ENCODE measurements at regions not wholly inside any gene's neighbourhood (a gene's known extent, or its start where the extent isn't known, plus 50 kb on each side); places are given as distances from the start of the nearest gene placed in this dataset.

GRCh38 chr2:126748188-126748760 is 92.3 kb downstream of the GYPC start:
- TF ChIP-seq CTCF (IDR thresholded peaks at IDR 0.05) (no peak), POLR2A (IDR thresholded peaks at IDR 0.05) (no peak), EP300 (IDR thresholded peaks at IDR 0.05) (no peak)
- WGBS, 3 donors: 81 to 90% (median 85%) methylated on average over 4 of the region's 4 CpGs
- DNase-seq: no peak
- H3K27ac ChIP-seq: no peak overlapping the region
- no peaks in the 10 kb centered on the region for H3K27me3 ChIP-seq
- no peaks in the 10 kb centered on the region for H3K4me1 ChIP-seq (ENCODE audit: insufficient read depth)
- no peaks in the 10 kb centered on the region for H3K9me3 ChIP-seq
- intact Hi-C loops (cut with DNase I): no loop called here
- no peaks in the 10 kb centered on the region for H3K36me3 ChIP-seq
- no peak overlapping the region for H3K4me3 ChIP-seq

GRCh38 chr2:126748929-126749518 is 93.1 kb downstream of the GYPC start:
- 82 to 92% (median 87%) methylated on average over 9 of the region's 9 CpGs for WGBS, 3 donors
- Histone ChIP-seq H3K4me3 (no peak overlapping the region), H3K9me3 (no peaks in the 10 kb centered on the region), H3K27ac (no peak overlapping the region), H3K4me1 (ENCODE audit: insufficient read depth) (no peaks in the 10 kb centered on the region), H3K36me3 (no peaks in the 10 kb centered on the region), H3K27me3 (no peaks in the 10 kb centered on the region)
- TF ChIP-seq EP300 (IDR thresholded peaks at IDR 0.05): no peak
- no peak for TF ChIP-seq POLR2A (IDR thresholded peaks at IDR 0.05)
- no peak for TF ChIP-seq CTCF (IDR thresholded peaks at IDR 0.05)
- DNase-seq: no peak
- intact Hi-C loops (cut with DNase I): no loop called here

- intact Hi-C loops (cut with DNase I): no loop called here
- no peaks in the 10 kb centered on the region for H3K27me3 ChIP-seq
- no peak for DNase-seq
- H3K36me3 ChIP-seq: no peaks in the 10 kb centered on the region
- no peak overlapping the region for H3K4me3 ChIP-seq
- H3K27ac ChIP-seq: no peak overlapping the region
- no peaks in the 10 kb centered on the region for H3K4me1 ChIP-seq (ENCODE audit: insufficient read depth)
- no peaks in the 10 kb centered on the region for H3K9me3 ChIP-seq
- WGBS, 3 donors: 38 to 65% (median 54%) methylated on average over 1 of the region's 1 CpG
- TF ChIP-seq POLR2A (IDR thresholded peaks at IDR 0.05) (no peak), CTCF (IDR thresholded peaks at IDR 0.05) (no peak), EP300 (IDR thresholded peaks at IDR 0.05) (no peak)
These were observed 93.6 kb downstream of the GYPC start for GRCh38 chr2:126749537-126749936.

- no peak for DNase-seq
- no peak overlapping the region for H3K27ac ChIP-seq
- WGBS, 3 donors: 92 to 96% (median 93%) methylated on average over 4 of the region's 4 CpGs
These were observed 94.5 kb downstream of the GYPC start for GRCh38 chr2:126750506-126750905.

More at GRCh38 chr2:126750506-126750905, 94.5 kb downstream of the GYPC start:
- TF ChIP-seq POLR2A (IDR thresholded peaks at IDR 0.05) (no peak), EP300 (IDR thresholded peaks at IDR 0.05) (no peak), CTCF (IDR thresholded peaks at IDR 0.05) (no peak)
- no peaks in the 10 kb centered on the region for H3K27me3 ChIP-seq
- H3K4me1 ChIP-seq (ENCODE audit: insufficient read depth): no peaks in the 10 kb centered on the region
- H3K4me3 ChIP-seq: no peak overlapping the region
- no peaks in the 10 kb centered on the region for H3K9me3 ChIP-seq
- H3K36me3 ChIP-seq: no peaks in the 10 kb centered on the region
- intact Hi-C loops (cut with DNase I): no loop called here
